HEK293T (cell line): ENCODE measurements at regions not wholly inside any gene's neighbourhood (a gene's known extent, or its start where the extent isn't known, plus 50 kb on each side); places are given as distances from the start of the nearest gene placed in this dataset.

Experiments
- CTCF ChIA-PET: fragments of 350-600 bp; formaldehyde crosslinking; extraction: SDS; loops from one replicate; lab custom pipeline; 2021; ENCODE audit warnings: antibody characterized with exemption, inconsistent platforms; lab: Yijun Ruan, JAX
- POLR2A ChIA-PET: fragments of 350-600 bp; formaldehyde crosslinking; extraction: SDS; loops from one replicate; lab custom pipeline; 2020; ENCODE audit warnings: antibody characterized with exemption, inconsistent platforms; lab: Yijun Ruan, JAX
- DNase-seq: peaks from one replicate; pipeline ENCODE4 v3.0.0; 2012; ENCODE audit warnings: mixed read lengths; ENCODE audit errors: extremely low spot score
- ARNT ChIP-seq: fragments of 450-650 bp; IDR thresholded peaks from 2 replicates; pipeline ENCODE4 v1.6.1; 2017; ENCODE audit warnings: mild to moderate bottlenecking
- BHLHE40 ChIP-seq: fragments of 450-650 bp; IDR thresholded peaks from 2 replicates; pipeline ENCODE4 v1.6.1; 2016; ENCODE audit warnings: mild to moderate bottlenecking, moderate library complexity, borderline replicate concordance
- CTBP1 ChIP-seq: fragments of 450-650 bp; IDR thresholded peaks from 2 replicates; pipeline ENCODE4 v1.6.1; 2016; ENCODE audit warnings: borderline replicate concordance
- ELF4 ChIP-seq: fragments of 450-650 bp; IDR thresholded peaks from 2 replicates; pipeline ENCODE4 v1.6.1; 2017; ENCODE audit warnings: antibody characterized with exemption
- FOXA1 ChIP-seq: fragments of 450-650 bp; IDR thresholded peaks from 2 replicates; pipeline ENCODE4 v1.6.1; 2016; ENCODE audit warnings: mild to moderate bottlenecking
- FOXK2 ChIP-seq: fragments of 450-650 bp; IDR thresholded peaks from 2 replicates; pipeline ENCODE4 v1.6.1; 2016; ENCODE audit warnings: mild to moderate bottlenecking
- FOXM1 ChIP-seq: fragments of 450-650 bp; IDR thresholded peaks from 2 replicates; pipeline ENCODE4 v1.6.1; 2017; ENCODE audit warnings: mild to moderate bottlenecking, borderline replicate concordance
- HDGF ChIP-seq: fragments of 450-650 bp; IDR thresholded peaks from 2 replicates; pipeline ENCODE4 v1.6.1; 2017; ENCODE audit warnings: antibody characterized with exemption, borderline replicate concordance
- L3MBTL2 ChIP-seq: fragments of 450-650 bp; conservative IDR thresholded peaks from 2 replicates; pipeline ENCODE4 v1.6.1; 2016; ENCODE audit warnings: mild to moderate bottlenecking
- LEF1 ChIP-seq: fragments of 450-650 bp; IDR thresholded peaks from 2 replicates; pipeline ENCODE4 v1.6.1; 2017; ENCODE audit warnings: mild to moderate bottlenecking, borderline replicate concordance
- NFRKB ChIP-seq: fragments of 450-650 bp; IDR thresholded peaks from 2 replicates; pipeline ENCODE4 v1.6.1; 2016; ENCODE audit warnings: mild to moderate bottlenecking, moderate library complexity
- PKNOX1 ChIP-seq: fragments of 450-650 bp; IDR thresholded peaks from 2 replicates; pipeline ENCODE4 v1.6.1; 2016
- SP1 ChIP-seq: fragments of 450-650 bp; IDR thresholded peaks from 2 replicates; pipeline ENCODE4 v1.6.1; 2017
- SUZ12 ChIP-seq: fragments of 450-650 bp; IDR thresholded peaks from 2 replicates; pipeline ENCODE4 v1.6.1; 2016; ENCODE audit warnings: mild to moderate bottlenecking
- TARDBP ChIP-seq: fragments of 450-650 bp; IDR thresholded peaks from 2 replicates; pipeline ENCODE4 v1.6.1; 2016
- ZNF384 ChIP-seq: fragments of 450-650 bp; IDR thresholded peaks from 2 replicates; pipeline ENCODE4 v1.6.1; 2016

DNA sequence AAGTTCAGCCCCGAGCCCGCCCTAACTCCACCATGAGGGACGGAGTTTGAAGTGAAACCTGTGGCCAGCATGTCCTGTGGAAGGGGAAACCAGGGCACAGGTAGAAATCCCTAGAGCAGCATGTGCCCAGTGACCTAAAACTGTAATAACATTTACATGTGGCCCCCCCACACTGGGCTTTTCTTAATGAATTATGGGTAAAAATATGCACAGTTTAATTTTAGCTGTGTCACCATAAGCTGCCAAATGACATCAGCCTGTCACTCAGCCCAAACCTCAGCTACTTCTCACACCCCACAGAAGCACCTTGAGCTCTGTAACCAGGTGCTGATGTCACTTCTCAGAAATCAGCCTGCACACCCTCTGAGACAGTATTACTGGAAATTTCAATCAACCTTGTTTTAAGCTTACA, 50.0 kb upstream of the SLC19A1 start:
- DNase-seq: no peak
- CTCF ChIA-PET: interaction anchor here (1.0 to 1.3 kb wide), 2 partner anchors 36 to 37 kb away, joined by 3 to 4 read pairs; no protein-coding TSS in a partner anchor
- POLR2A ChIA-PET: interaction anchor here (0.9 kb wide), 1 partner anchor 36 kb away, joined by 3 read pairs; no protein-coding TSS in a partner anchor
- TF ChIP-seq SUZ12 (no peak), PKNOX1 (peak; percentile 60)

GRCh38 chr21:45592626-45593134, 50.4 kb upstream of the SLC19A1 start:
- POLR2A ChIA-PET: interaction anchor here (0.9 kb wide), 1 partner anchor 37 kb away, joined by 3 read pairs; no protein-coding TSS in a partner anchor

DNA sequence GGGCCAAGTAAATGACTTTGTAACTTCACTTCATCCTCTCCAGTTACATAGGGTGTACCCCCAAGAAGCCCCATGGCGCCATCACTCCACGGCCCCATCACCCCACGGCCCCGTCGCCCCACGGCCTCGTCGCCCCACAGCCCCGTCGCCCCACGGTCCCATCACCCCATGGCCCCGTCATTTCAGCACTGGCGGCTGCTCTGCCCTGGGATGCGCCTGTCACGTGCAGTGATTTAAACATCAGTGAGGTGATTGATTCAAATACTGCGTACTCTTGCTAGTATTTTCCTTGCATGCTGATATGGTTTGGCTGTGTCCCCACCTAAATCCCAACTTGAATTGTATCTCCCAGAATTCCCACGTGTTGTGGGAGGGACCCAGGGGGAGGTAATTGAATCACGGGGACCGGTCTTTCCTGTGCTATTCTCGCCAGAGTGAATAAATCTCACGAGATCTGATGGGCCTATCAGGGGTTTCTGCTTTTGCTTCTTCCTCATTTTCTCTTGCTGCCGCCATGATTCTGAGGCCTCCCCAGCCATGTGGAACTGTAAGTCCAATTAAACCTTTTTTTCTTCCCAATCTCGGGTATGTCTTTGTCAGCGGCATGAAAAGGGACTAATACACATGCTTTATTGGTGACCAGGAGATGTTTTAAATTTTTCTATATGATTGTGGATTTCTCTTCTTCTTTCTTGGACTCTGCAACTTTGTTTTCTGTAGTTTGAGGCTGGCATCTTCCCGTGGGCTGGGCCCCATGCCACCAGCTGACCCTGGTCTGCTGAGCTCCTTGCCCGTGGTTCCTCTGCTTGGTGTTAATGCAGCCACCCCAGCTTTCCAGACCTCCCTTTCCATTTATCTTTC, 50.1 kb upstream of the PCBP3 start:
- POLR2A ChIA-PET: no interaction called here

More at GRCh38 chr21:45592626-45593134, 50.4 kb upstream of the SLC19A1 start:
- DNase-seq: no peak
- CTCF ChIA-PET: interaction anchor here (1.0 to 1.3 kb wide), 2 partner anchors 36 to 37 kb away, joined by 3 to 4 read pairs; no protein-coding TSS in a partner anchor
- TF ChIP-seq ARNT (no peak), L3MBTL2 (no peak), PKNOX1 (no peak), FOXA1 (no peak), SUZ12 (no peak), FOXK2 (no peak), TARDBP (no peak), CTBP1 (no peak), ELF4 (no peak), NFRKB (no peak), BHLHE40 (no peak), SP1 (no peak), HDGF (no peak), LEF1 (no peak), FOXM1 (no peak), ZNF384 (no peak)

More for the DNA sequence above, 50.1 kb upstream of the PCBP3 start:
- TF ChIP-seq L3MBTL2 (peak; percentile 49; the same call in 1 of the 2 replicates), NFRKB (no peak), LEF1 (no peak), BHLHE40 (no peak), ARNT (no peak), ZNF384 (no peak), FOXA1 (no peak), PKNOX1 (peak; percentile 3; the same call in 1 of the 2 replicates)
- CTCF ChIA-PET: interaction anchor here (1.3 kb wide), 1 partner anchor 37 kb away, joined by 3 read pairs; no protein-coding TSS in a partner anchor
- no peak for DNase-seq
